WERI-Rb-1 (cell line): ENCODE measurements at regions not wholly inside any gene's neighbourhood (a gene's known extent, or its start where the extent isn't known, plus 50 kb on each side); places are given as distances from the start of the nearest gene placed in this dataset.

Experiments used
- DNase-seq: peaks from one replicate; pipeline ENCODE4 v3.0.0-alpha.2; 2020
- H3K27ac ChIP-seq: fragments of 250-450 bp; sonication (Bioruptor Pico); 2 replicates; pipeline ENCODE4 v1.5.1; 2020; ENCODE audit warnings: mild to moderate bottlenecking, moderate library complexity
- H3K27me3 ChIP-seq: fragments of 250-450 bp; sonication (Bioruptor Pico); 2 replicates; pipeline ENCODE4 v1.5.1; 2021; ENCODE audit warnings: mild to moderate bottlenecking, low read depth, moderate library complexity; ENCODE audit not compliant: insufficient read depth, severe bottlenecking
- H3K36me3 ChIP-seq: fragments of 250-450 bp; sonication (Bioruptor Pico); 2 replicates; pipeline ENCODE4 v1.5.1; 2020; ENCODE audit warnings: mild to moderate bottlenecking, moderate library complexity
- H3K4me3 ChIP-seq: 2 replicates; pipeline ENCODE4 v1.5.1; 2011; ENCODE audit warnings: low read depth, mild to moderate bottlenecking, control low read depth, low read length
- H3K9me3 ChIP-seq: fragments of 250-450 bp; sonication (Bioruptor Pico); 2 replicates; pipeline ENCODE4 v1.5.1; 2021; ENCODE audit warnings: mild to moderate bottlenecking, moderate library complexity; ENCODE audit not compliant: severe bottlenecking
- TF ChIP-seq, protein P1 (sequence below): IDR thresholded peaks from 2 replicates; pipeline ENCODE4 v1.5.1; 2011; ENCODE audit warnings: low read depth, mild to moderate bottlenecking, control low read depth, inconsistent platforms, low read length

DNA sequence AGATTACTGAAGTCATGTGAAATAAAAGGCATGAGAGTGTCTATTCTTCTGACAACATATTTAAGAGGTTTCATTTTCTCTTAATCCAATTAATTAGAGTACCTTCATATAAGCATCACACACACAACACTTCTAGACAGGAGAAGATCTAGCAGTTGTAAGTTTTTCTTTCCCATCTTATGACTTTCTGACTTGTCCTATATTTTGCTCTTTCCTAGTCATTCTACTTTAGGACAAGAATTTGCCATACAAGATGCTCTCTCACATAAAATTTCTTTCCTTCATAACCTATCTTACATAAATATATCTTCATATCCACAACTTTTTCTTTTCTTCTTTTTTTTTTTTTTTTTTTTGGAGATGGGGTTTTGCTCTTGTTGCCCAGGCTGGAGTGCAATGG, 118.3 kb upstream of the SERPIND1 start:
- no peaks in the 10 kb centered on the region for H3K27me3 ChIP-seq
- H3K27ac ChIP-seq: no peak overlapping the region

DNA sequence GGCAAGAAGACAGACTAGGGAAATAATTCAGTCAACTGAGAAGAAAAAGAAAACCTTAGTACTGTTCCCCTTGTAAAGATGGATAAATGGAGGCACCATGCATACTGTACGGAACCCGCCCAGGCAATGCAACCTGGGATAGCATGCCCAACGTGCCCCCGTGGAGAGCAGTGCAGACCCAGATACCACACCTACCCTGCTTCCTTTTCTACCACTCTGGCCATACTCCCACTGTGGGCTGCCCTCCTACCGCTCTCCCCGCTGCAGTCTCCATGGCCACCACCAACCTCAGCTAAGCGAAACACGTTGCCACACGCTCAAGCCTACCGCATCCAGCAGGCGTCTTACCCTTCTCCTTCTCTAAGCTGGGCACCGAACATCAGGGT, 117.4 kb upstream of the SERPIND1 start:
- DNase-seq: no peak
- no peaks in the 10 kb centered on the region for H3K27me3 ChIP-seq
- TF ChIP-seq, protein P1, sequence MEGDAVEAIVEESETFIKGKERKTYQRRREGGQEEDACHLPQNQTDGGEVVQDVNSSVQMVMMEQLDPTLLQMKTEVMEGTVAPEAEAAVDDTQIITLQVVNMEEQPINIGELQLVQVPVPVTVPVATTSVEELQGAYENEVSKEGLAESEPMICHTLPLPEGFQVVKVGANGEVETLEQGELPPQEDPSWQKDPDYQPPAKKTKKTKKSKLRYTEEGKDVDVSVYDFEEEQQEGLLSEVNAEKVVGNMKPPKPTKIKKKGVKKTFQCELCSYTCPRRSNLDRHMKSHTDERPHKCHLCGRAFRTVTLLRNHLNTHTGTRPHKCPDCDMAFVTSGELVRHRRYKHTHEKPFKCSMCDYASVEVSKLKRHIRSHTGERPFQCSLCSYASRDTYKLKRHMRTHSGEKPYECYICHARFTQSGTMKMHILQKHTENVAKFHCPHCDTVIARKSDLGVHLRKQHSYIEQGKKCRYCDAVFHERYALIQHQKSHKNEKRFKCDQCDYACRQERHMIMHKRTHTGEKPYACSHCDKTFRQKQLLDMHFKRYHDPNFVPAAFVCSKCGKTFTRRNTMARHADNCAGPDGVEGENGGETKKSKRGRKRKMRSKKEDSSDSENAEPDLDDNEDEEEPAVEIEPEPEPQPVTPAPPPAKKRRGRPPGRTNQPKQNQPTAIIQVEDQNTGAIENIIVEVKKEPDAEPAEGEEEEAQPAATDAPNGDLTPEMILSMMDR: no peak
- H3K4me3 ChIP-seq: no peak overlapping the region
- H3K36me3 ChIP-seq: no peaks in the 10 kb centered on the region
- no peak overlapping the region for H3K27ac ChIP-seq
- H3K9me3 ChIP-seq: no peaks in the 10 kb centered on the region

More for the DNA sequence above, 118.3 kb upstream of the SERPIND1 start:
- TF ChIP-seq, protein P1: no peak
- no peaks in the 10 kb centered on the region for H3K9me3 ChIP-seq
- DNase-seq: no peak
- no peaks in the 10 kb centered on the region for H3K36me3 ChIP-seq
- H3K4me3 ChIP-seq: no peak overlapping the region

DNA sequence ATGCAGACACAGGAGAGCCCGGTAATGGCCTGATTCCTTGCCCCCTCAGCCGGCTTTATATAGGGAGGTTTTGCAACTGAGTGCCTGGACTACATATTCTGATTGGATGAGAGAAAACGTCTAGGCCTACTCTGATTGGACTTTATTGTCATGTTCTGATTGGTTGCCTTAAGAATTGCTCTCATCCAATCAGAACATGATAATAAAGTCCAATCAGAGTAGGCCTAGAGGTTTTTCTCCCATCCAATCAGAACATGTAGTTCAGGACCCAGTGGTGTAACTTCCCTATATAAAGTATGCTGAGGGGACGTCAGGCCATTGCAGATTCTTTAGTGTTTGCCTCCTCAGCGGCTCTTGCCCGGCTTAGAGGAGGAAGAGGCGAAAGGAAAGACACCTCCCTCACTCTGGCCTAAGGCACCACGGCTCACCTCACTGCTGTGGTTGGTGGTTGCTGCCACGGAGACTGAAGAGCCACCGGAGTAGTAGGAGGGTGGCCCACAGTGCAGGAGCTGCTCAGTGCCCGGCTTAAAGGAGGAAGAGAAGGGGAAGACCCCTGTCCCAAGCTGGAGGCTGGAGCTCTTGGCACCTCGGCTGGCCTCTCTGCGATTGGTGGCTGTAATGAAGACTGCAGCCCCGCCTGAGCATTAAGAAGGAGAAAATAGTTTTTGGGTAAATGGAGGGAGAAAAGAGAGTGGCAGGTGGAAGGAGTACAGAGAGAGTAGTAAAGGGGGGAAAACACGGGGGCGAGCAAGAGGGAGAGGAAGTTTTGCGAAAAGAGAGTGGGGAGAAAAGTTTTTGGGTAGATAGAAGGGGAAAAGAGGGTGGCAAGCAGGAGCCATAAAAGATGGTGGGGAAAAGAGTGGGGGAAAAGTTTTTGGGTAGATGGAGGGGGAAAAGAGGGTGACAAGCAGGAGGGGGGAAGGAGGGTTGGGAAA, 116.7 kb upstream of the SERPIND1 start:
- Histone ChIP-seq H3K4me3 (no peak overlapping the region), H3K27me3 (no peaks in the 10 kb centered on the region), H3K27ac (no peak overlapping the region), H3K36me3 (no peaks in the 10 kb centered on the region), H3K9me3 (no peaks in the 10 kb centered on the region)
- TF ChIP-seq, protein P1: no peak
- DNase-seq: no peak
